GM20000 (cell line): ENCODE measurements at regions not wholly inside any gene's neighbourhood (a gene's known extent, or its start where the extent isn't known, plus 50 kb on each side); places are given as distances from the start of the nearest gene placed in this dataset.

Experiments used
- DNase-seq: peaks from one replicate; pipeline ENCODE4 v3.0.0; 2012; ENCODE audit warnings: low spot score
- CTCF ChIP-seq: IDR thresholded peaks from 2 replicates; pipeline ENCODE4 v1.5.1; 2012; ENCODE audit warnings: mild to moderate bottlenecking, control low read depth; ENCODE audit errors: extremely low read depth, missing control alignments

- no peak for DNase-seq
- no peak for TF ChIP-seq CTCF
These were observed 58.2 kb downstream of the PMAIP1 start for GRCh38 chr18:59957957-59958356.

- DNase-seq: no peak
- no peak for TF ChIP-seq CTCF
These were observed 55.0 kb downstream of the PMAIP1 start for GRCh38 chr18:59954755-59955156.

- DNase-seq: no peak
- no peak for TF ChIP-seq CTCF
These were observed 54.4 kb downstream of the PMAIP1 start for GRCh38 chr18:59954241-59954640.
